GM18520 (cell line): ENCODE measurements at regions not wholly inside any gene's neighbourhood (a gene's known extent, or its start where the extent isn't known, plus 50 kb on each side); places are given as distances from the start of the nearest gene placed in this dataset.

ENCODE experiments used
- ATAC-seq: cut with Tn5 transposase; IDR thresholded peaks from one replicate; pipeline ENCODE4 v1.9.1; 2021; ENCODE audit not compliant: unreplicated experiment

DNA sequence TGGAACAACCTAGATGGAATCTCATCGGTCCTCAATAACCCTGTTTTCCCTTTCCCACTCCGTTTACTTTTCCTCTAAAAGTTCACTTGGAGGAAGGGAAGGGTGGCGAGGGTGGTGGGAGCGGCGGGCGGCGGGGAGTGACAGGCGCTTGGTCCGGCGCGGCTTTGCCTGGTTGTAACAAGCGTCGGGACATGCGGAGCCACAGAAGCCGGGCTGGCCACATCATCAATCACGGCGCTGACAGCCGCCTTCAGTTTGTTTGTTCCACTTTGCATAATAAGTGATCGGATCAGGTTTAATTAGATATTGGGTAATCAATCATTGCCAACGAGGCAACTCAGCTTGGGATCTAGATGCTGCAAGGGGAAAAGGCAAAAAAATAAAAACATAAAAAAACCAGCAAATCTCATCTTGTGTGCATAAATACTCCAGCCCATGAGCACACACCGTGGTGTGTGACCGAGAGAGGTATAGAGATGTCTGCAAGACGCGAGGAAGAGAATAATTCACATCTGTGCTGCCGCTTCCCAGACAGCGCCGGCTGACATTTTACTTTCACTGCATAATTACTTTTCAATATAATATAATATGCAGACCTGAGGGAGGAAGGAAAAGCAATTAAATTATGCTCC is 396.2 kb upstream of the IRX4 start:
- no peak for ATAC-seq

DNA sequence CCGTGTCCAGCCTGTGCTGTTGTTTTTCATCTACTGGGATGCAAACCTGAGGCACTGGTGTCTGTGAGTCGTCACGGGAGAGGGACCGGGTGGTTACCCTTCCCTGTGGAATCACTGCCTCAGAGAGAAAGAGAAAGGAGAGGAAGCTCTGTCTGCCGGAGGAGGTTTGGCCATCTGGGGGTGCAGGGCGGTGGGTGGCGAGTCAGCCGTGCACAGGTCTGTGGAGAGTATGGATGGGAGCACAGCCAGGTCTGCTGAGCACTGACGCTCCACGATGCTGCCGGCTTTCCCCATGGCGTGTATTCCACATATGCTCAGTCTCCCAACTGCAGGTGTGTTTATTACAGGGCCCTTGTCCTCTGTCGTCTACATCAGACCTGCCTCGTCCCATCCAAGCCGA is 395.2 kb upstream of the IRX4 start:
- ATAC-seq: no peak

DNA sequence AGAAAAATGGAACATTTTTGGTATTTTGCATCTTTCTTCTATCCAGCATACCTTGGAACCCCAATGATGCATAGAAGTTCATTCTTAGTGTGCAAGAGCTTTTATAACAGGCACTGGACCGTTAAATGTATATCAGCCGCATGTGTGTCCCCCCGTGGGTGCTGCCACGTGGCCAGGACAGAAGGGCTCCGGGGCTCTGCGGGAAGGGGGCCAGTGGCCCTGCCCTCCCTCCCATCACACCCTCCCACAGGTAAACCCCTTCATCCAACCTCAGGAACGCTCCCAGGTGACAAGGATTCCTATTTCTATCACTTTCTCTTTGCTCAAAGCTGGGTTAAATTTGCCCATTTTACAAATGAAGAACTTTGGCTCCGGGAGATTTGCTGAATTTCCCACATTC is 393.4 kb upstream of the IRX4 start:
- no peak for ATAC-seq

DNA sequence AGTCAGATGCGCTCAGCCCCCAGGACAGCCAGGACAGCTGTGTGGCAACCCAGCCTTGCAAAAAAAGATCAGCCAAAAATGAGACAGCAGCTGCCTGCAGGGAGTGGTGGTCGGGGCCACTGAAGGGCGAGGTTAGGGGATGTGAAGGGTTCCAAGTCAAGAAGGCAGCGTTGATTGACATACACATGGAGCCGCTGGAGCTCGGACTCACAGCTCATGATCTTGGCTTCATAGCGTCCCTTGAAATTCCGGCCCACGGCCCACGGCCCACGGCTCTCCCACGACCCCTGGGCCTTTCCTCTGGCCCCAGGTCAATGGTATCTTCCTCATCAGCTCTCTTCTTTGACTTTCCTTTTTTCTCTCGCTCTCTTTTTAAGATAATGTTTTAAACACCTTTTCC is 390.0 kb upstream of the IRX4 start:
- ATAC-seq: no peak

DNA sequence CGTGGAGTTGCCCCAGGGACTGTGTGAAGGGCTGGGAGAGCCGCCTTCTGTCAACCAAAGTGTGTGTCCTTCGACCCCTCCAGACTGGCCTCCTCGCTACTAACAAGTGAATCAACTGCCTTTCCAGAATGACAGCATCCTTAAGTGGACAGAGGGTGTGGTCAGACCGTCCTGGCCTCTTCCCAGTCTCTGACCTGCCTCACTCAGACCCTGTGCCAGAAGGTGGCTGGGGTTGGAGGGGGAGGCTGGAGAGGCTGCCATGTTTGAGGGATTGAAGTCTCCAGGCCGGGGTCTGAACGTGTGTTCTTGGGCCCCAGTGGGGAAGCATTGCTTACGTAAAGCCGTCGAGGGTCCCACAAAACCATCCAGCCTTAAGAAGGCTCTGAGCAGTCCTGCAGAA is 389.3 kb upstream of the IRX4 start:
- ATAC-seq: no peak

DNA sequence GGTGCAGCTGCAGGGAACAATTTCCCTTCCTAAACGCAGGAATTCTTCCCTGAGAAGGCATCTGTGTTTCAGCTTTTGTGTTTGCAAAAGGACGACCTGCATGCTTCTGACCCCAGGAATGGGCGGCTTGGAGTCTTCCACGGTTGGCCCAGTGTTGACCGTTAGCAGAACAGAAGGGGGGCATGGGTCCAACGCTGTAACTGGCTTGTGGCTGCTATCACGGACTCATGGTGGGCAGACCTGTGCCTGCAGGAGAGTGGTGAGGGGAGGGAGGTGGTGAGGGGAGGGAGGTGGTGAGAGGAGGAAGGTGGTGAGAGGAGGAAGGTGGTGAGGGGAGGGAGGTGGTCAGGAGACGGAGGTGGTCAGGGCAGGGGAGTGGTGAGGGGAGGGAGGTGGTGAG is 388.6 kb upstream of the IRX4 start:
- ATAC-seq: no peak

DNA sequence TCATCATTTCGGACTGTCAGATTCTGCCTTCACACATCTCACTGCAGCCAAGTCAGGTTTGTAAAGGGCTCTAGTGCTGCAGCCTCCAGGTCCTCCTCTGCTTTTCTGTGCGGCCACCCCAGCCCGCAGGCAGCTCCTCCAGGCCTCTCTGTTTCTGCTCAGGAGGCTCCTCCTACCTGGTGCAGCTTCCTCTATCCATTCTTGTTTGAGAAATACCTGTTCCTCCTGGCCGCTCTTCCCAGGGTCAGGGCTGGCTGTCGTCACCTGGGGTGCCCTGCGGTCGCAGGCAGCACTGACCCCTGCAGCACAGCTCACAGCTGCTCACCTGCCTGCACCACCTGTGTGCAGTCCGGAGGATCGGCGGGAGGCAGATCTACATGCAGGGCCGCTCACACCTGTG is 387.7 kb upstream of the IRX4 start:
- no peak for ATAC-seq

DNA sequence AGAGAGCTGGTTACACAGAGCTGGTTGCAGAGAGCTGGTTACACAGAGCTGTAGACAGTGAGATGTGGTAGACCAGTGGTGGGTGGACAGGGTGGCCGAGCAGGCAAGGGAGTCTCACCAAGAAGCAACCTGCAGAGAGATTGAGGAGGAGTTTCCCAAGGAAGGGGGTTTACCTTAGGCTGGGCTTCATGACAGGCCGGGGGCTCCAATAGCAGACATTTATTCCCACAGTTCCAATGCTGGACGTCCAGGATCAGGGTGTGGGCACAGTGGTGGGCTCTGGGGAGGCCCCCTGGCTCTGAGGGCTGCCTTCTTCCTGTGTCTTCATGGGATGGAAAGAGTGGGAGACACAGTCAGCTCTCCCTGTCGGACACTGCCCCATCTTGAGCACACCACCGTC is 386.9 kb upstream of the IRX4 start:
- no peak for ATAC-seq

DNA sequence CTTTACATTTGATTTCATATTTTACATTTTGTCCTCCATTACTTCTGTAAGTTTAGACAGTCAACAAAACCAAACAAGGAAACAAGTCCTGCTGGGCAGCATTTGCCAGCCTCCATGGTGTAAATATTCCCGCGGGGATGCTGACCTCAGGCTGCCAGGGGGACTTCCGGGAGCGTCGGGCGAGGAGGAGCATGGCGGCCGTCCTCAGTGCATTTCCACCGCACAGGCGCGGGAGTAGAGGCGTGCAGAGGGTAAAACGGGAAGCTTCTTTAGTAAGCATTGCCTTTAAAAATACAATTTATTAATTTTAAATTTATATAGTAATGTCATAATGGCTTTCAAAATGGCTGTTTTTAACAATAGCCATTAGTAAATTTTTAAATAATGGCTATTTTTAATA is 385.3 kb upstream of the IRX4 start:
- ATAC-seq: no peak

DNA sequence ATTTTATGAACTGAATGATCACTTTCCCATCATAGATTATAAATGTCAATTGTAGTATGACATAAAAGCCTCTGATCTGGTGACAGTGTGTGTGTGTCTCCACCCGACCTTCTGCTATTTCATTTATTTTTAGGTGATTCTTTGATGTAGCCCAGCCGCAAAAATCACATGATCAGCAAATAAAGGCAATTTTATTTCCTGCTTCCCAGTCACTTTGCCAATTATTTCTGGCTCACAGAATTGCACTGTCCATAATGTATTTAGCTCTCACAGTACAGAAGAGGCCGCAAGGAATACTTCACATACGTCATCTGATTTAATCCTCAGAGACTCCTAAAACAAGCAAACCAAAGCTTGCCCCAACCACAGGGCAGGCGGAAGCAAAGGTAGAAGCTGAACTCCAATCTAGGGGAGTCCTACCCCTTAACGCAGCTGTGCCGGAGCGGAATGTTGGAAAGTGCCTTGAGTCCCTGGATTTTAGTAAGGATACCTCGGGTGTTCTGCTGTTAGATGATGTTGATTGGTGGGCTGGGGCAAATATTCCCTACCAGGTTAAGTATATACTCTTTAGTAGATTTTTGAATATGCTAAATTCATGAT is 384.0 kb upstream of the IRX4 start:
- no peak for ATAC-seq

DNA sequence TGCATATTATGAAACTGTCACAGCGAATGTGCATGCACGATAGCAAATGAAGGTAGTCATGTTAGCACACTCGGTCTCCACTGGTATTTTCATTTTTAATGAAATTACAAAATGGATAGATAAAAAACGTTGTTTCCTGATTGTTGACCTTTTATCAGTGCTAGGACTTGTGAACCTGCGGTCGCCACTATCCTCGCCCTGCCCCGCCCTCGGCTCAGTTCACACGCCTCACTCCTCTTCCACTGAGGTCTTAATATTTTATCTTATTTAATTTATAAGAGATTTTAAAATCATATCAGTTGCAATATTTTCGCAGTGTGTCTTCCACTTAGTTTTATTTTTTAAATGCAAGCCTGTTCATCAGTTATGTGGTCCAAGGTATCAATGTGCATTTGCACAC is 382.6 kb upstream of the IRX4 start:
- ATAC-seq: no peak

DNA sequence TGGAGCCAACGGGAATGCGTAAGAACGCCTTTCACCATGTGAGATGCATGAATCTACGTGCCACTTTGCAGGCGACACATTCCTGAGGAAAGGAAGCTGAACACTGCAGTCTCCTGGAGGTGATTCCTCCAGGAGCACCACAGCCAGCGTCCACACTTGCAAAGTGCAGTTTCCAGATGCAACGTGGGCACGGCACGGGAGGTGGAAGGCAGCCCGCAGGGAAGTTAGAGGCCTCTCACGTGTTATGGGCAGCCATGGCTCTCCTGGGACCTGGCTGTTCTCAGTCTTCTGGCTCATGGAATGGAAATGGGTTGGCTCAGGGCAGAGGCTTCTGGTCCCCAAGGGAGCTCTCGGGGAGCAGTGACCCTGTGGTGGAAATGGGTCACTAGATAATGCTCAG is 381.0 kb upstream of the IRX4 start:
- no peak for ATAC-seq

DNA sequence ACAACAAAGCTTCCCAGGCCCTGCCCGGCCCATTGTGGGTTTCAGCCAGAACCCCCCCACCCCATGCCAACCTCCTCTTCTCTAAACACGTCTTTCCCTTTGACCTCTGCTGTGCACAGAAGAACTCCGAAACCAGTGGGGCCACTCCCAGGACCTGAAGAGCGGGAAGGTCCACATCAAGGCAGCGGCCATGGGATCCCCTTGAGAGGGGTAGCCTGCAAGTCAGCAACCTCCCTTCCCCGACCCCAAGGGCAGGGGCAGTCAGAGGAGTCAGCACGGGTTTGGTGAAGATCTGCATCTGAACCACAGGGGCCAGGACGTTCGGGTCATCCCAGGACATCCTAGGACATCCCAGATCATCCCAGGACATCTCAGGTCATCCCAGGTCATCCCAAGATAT is 379.9 kb upstream of the IRX4 start:
- ATAC-seq: no peak

DNA sequence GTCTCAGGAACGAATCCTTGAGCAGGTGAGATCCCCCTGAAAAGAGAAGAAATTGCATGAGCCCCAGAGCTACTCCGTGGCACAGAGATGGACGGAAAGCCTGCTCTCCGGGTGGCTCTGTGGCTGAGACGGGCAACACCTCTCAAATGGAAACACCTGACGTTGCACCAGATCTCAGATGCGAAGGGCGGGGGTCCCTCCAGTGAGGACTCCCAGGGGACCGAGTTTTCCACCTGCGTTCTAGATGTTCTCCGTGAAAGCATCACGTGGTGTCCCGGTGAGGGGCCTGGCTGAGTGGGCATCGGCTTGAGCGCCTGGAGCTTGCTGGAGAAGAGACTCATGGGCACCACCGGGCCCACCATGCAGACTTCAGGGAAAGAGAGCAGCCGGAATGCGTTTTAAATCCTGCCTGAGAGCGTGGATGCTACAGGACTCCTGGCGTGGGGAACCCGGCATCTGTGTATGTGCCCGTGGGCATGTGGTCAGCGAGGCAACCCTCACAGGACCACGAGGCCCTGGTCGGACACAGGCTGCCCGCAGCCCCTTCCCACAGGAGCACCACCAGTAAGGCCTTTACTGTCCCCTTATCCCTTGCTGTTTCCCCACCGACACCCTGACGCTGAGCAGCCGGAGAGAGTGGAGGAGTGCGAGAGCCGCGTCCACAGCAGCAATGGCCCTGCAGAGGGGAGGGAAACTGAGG is 378.4 kb upstream of the IRX4 start:
- ATAC-seq: no peak

DNA sequence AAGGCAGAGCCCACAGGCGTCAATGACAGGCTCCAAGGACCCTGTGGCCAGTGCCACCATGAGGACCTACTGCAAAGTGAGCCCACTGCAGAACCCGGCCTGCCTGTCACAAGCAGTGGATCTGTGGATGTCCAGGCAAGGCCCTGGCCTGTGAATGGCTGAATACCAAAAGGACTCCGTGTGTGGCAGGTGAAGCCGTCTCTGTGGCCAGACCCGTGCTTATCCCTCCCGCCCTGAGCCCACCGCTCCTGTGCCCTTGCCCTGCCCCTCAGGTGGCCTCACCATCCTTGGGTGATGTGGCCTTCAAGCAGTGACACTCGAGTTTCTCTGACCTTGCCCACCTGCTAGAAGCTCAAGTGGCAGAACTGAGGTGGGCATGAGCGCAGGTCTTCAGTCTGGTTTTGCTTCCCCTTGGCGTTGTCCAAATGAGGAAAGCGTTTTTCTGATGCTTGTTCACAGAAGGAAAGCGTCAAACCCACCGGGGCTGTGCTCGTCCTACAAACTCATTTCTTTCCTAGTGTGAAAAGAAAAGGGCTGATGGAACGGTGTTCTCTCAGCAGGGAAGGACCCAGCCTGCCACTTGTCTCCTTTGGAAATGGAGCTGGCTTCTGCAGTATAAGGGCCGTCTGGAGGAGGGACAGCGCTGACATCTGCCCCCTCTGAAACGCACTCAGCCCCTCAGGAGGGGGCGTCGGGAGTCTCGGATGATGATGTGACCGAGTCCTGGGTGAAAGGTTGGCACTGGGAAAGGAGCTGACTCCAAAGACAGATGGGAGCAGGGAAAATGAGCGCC is 377.7 kb upstream of the IRX4 start:
- ATAC-seq: no peak

DNA sequence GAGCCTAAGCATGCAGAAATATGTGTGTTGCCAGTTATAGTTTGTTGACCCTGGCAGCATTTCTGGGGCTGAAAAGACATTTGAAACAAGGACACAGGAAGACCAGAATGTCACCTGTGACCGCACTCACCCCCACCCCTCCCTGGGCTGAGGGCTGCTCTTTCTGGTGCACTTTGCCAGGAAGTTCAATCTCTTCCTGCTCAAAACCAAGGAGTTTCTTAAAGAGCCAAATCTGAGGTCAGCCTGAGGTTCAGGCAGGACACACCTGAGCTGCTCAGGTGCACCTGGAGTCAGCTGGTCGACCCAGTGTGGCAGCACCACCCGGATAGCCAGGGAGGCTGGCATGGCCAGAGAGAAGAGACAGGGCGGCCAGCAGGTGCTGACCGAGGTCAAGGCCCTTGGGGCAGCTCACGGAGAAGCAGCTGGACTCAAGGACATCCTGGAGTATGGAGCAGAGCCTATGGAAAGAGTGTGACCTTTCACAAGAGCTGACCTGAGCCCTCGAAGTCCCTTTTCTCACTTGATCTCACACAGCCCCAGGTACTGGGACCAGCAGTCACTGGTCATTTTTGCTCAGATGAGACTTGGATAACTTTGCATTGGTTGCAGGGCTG is 376.9 kb upstream of the IRX4 start:
- no peak for ATAC-seq

DNA sequence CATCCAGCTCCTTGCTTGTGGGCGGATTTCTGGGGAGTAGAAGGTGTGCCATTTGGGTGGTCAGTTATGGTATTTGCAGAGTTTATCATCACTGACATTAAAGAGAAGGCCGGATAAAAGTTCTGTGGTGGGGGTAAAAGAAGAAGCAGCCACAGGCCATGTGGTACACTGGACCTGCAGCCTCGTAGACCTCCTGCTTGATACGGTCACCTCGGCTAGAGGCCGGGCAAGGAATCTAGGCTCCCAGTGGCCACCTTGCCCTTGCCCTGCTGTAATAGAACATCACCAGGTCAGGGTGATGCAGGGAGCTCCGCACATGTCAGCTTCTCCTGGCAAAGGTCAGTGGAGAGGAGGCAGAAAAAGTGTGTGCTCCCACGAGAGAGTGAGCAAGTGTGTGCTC is 376.1 kb upstream of the IRX4 start:
- ATAC-seq: no peak

DNA sequence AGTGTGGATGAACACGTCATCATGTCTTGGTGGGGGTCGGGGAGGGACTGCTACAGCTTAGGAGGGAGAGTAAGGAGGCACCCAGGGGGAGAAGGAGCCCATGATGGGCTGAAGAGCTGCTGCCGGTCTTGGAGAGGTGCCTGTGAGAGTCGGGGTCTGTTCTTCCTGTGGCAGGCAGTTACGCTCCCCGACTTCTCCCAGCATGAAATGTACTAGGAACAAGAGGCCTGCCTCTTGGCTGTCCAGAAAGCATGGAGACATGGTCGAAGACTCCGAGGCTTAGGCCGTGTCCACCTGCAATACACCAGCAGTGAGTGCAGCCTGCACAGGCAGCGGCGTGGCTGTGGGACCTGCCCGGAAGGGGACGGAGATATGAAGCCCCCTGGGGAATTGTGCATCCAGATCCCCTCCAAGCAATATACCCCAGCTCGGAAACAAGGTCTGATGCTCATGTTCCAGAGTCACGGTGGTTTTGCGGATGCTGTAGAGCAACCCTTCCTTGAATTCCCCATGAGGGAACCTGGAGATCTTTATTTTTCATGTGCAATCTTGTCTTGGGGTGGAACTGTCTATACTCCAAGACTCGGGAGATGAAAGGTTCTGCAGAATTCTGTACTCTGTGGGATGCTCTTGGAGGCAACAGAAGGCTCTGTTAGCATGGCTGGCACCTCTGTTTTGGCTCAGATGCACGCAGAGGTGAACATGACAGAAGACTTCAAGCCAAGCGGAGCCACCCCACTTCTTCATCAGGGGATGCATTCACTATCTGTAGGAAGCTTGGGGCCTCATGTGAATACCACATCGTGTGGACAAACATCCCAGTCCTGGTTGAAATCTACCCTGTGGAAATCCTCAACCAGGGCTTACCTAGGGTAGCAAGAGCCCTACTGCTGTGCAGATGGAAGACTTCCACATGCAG is 374.9 kb upstream of the IRX4 start:
- no peak for ATAC-seq

DNA sequence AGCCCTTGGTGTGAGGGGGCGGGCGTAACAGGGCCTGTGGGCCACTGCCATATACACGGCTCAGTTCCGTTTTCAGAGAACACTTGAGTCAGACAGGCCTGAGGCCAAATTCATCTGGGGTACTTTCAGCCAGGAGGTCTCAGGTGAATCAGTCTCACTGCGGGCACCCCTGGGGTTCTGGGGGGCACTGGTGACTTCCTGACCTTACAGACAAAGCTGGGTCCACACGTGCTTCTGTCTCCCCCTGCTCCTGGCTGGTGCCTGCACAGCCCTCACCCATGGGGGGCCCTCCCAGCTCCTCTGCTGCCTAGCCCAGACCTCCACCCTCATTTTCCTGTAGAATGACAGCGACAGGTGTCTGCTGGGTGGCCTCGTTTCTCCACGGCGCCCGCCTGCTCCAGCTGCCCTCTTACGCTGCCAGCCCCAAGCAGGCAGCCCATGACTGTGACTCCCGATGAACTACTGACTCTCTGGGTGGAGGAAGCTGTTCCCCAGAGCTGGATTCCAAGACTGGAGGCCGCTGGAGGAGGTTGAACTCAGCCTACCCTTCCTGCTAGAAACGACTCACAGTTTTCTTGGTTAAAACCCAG is 374.1 kb upstream of the IRX4 start:
- ATAC-seq: no peak
